ENCODE measurements at regions not wholly inside any gene's neighbourhood (a gene's known extent, or its start where the extent isn't known, plus 50 kb on each side); places are given as distances from the start of the nearest gene placed in this dataset.

- peak in 2 of 3 experiments; percentile 7 to 13 for TF ChIP-seq CTCF (IDR thresholded peaks at IDR 0.05)
- no peak for TF ChIP-seq POLR2A (IDR thresholded peaks at IDR 0.05; ENCODE audit: low read depth)
- TF ChIP-seq EP300 (IDR thresholded peaks at IDR 0.05) = no peak
- TF ChIP-seq POLR2AphosphoS5 (IDR thresholded peaks at IDR 0.05) = no peak
Observed at GRCh38 chr1:113219377-113219776, 146.4 kb downstream of the LRIG2 start.

All from esophagus muscularis mucosa (tissue), 4 donors.